Activated CD4-positive, alpha-beta T cell treated with anti-CD3 and anti-CD28 coated beads for 36 hours (primary cell): ENCODE measurements at regions not wholly inside any gene's neighbourhood (a gene's known extent, or its start where the extent isn't known, plus 50 kb on each side); places are given as distances from the start of the nearest gene placed in this dataset.
"Not testable (repeated sequence)": the region's sequence is repeated elsewhere in the genome, so short reads cannot be mapped to it uniquely, and the experiment has no call there.

ENCODE experiments used
- ATAC-seq: fragments of 200-7000 bp; cut with Tn5 transposase; one replicate; pipeline ENCODE4 v1.10.0; 2021; ENCODE audit warnings: mild to moderate bottlenecking, moderate library complexity
- CTCF ChIA-PET: fragments of 350-600 bp; sonication (Branson Sonifier 250); formaldehyde crosslinking; loops from one replicate; lab custom pipeline; 2021; ENCODE audit warnings: antibody characterized with exemption; lab: Charles Lee
- POLR2A ChIA-PET: fragments of 350-600 bp; sonication (Branson Sonifier 250); formaldehyde crosslinking; loops from one replicate; lab custom pipeline; 2021; ENCODE audit warnings: antibody characterized with exemption, inconsistent platforms; lab: Charles Lee
- DNase-seq: peaks from one replicate; pipeline ENCODE4 v3.0.0-alpha.2; 2020
- H3K27ac Mint-ChIP-seq: one replicate; pipeline ENCODE4 v1.8.0; 2021; ENCODE audit warnings: mixed read lengths
- H3K27me3 Mint-ChIP-seq: one replicate; pipeline ENCODE4 v1.8.0; 2021; ENCODE audit warnings: mixed read lengths
- H3K36me3 Mint-ChIP-seq: one replicate; pipeline ENCODE4 v1.8.0; 2021; ENCODE audit warnings: low read depth, mixed read lengths
- H3K4me1 Mint-ChIP-seq: one replicate; pipeline ENCODE4 v1.8.0; 2021; ENCODE audit warnings: mixed read lengths
- H3K4me3 Mint-ChIP-seq: one replicate; pipeline ENCODE4 v1.8.0; 2021; ENCODE audit warnings: mild to moderate bottlenecking, moderate library complexity, mixed read lengths
- H3K9me3 Mint-ChIP-seq: one replicate; pipeline ENCODE4 v1.8.0; 2021; ENCODE audit warnings: low read depth, mixed read lengths
- intact Hi-C, 2 experiments: fragments of 100-400 bp; cut with DNase I in 1 of 2; cut with micrococcal nuclease in 1 of 2; formaldehyde crosslinking; loops; one replicate each; pipeline versions ENCODE4 v1.14.2 to v1.15.1; 2022 to 2024; cut with DNase I, micrococcal nuclease

GRCh38 chr9:135173066-135173465 lies 85.6 kb downstream of the OLFM1 start:
- intact Hi-C loops, result no loop called here
- CTCF ChIA-PET, result interaction anchor here (0.7 kb wide), 1 partner anchor 173 kb away, joined by 3 read pairs; no protein-coding TSS in a partner anchor
- no peaks in the 10 kb centered on the region for H3K36me3 Mint-ChIP-seq
- ATAC-seq (no peak), DNase-seq (no peak)
- H3K4me3 Mint-ChIP-seq, result no peak overlapping the region
- no peaks in the 10 kb centered on the region for H3K27me3 Mint-ChIP-seq
- H3K9me3 Mint-ChIP-seq, result no peaks in the 10 kb centered on the region
- POLR2A ChIA-PET, result interaction anchor here (0.6 kb wide), 1 partner anchor 834 kb away, joined by 4 read pairs; no protein-coding TSS in a partner anchor
- no peaks in the 10 kb centered on the region for H3K4me1 Mint-ChIP-seq
- H3K27ac Mint-ChIP-seq, result no peak overlapping the region

DNA sequence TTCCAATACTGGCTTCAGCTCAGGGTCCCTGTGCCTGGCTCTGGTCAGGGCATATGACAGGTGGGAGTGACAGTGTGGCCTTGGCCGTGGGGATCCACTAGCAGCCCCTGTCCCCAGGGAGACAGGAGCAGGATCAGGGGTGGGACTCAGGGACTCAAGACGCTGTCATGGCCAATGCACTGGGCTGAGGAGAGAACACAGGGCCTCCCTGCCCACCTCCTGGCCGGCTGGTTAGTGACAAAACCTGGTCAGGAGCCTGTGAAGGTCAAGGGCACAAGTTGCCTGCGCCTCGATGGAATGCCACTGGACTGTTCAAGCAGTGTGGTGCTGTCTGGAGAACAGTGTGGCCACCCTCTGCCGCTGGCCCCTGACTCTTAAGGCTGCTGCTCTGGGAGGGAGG lies 86.8 kb downstream of the OLFM1 start:
- DNase-seq (no peak), ATAC-seq (no peak)
- no peaks in the 10 kb centered on the region for H3K9me3 Mint-ChIP-seq
- no peak overlapping the region for H3K4me3 Mint-ChIP-seq
- POLR2A ChIA-PET, result no interaction called here
- CTCF ChIA-PET, result no interaction called here
- H3K27me3 Mint-ChIP-seq, result no peaks in the 10 kb centered on the region
- no peaks in the 10 kb centered on the region for H3K36me3 Mint-ChIP-seq
- no peak overlapping the region for H3K27ac Mint-ChIP-seq
- H3K4me1 Mint-ChIP-seq, result no peaks in the 10 kb centered on the region
- intact Hi-C loops, result no loop called here

- POLR2A ChIA-PET, result no interaction called here
- intact Hi-C loops, result no loop called here
- Mint-ChIP-seq H3K36me3 (no peaks in the 10 kb centered on the region), H3K4me3 (no peak overlapping the region), H3K9me3 (no peaks in the 10 kb centered on the region), H3K4me1 (no peaks in the 10 kb centered on the region), H3K27me3 (no peaks in the 10 kb centered on the region), H3K27ac (no peak overlapping the region)
- CTCF ChIA-PET, result no interaction called here
- DNase-seq (no peak), ATAC-seq (no peak)
Observed at GRCh38 chr9:135174981-135175380, 87.5 kb downstream of the OLFM1 start.

GRCh38 chr9:135176284-135176683 lies 88.8 kb downstream of the OLFM1 start:
- no peaks in the 10 kb centered on the region for H3K9me3 Mint-ChIP-seq
- no peaks in the 10 kb centered on the region for H3K4me1 Mint-ChIP-seq
- DNase-seq, result no peak
- H3K27me3 Mint-ChIP-seq, result no peaks in the 10 kb centered on the region
- H3K36me3 Mint-ChIP-seq, result no peaks in the 10 kb centered on the region
- intact Hi-C loops, result no loop called here
- ChIA-PET CTCF (no interaction called here), POLR2A (no interaction called here)
- H3K4me3 Mint-ChIP-seq, result no peak overlapping the region
- ATAC-seq, result no peak
- no peak overlapping the region for H3K27ac Mint-ChIP-seq

GRCh38 chr9:135177562-135177961 lies 90.1 kb downstream of the OLFM1 start:
- ATAC-seq, H3K9me3 Mint-ChIP-seq, intact Hi-C loops, H3K27ac Mint-ChIP-seq, POLR2A ChIA-PET, H3K4me3 Mint-ChIP-seq, CTCF ChIA-PET, DNase-seq, H3K27me3 Mint-ChIP-seq, H3K36me3 Mint-ChIP-seq, H3K4me1 Mint-ChIP-seq: not testable (repeated sequence)

- Mint-ChIP-seq H3K36me3 (no peaks in the 10 kb centered on the region), H3K27ac (no peak overlapping the region), H3K4me3 (no peak overlapping the region), H3K9me3 (no peaks in the 10 kb centered on the region), H3K27me3 (no peaks in the 10 kb centered on the region), H3K4me1 (no peaks in the 10 kb centered on the region)
- ChIA-PET POLR2A (no interaction called here), CTCF (interaction anchor here (0.6 kb wide), 1 partner anchor 397 kb away, joined by 4 read pairs; no protein-coding TSS in a partner anchor)
- intact Hi-C loops, result no loop called here
- ATAC-seq, result no peak
- DNase-seq, result no peak
Observed at GRCh38 chr9:135178498-135178897, 91.0 kb downstream of the OLFM1 start.

- ChIA-PET POLR2A (no interaction called here), CTCF (interaction anchor here (0.6 kb wide), 1 partner anchor 397 kb away, joined by 4 read pairs; no protein-coding TSS in a partner anchor)
- Mint-ChIP-seq H3K36me3 (no peaks in the 10 kb centered on the region), H3K4me3 (no peak overlapping the region), H3K27me3 (no peaks in the 10 kb centered on the region), H3K4me1 (no peaks in the 10 kb centered on the region), H3K27ac (no peak overlapping the region), H3K9me3 (no peaks in the 10 kb centered on the region)
- intact Hi-C loops, result no loop called here
- no peak for ATAC-seq
- DNase-seq, result no peak
Observed at GRCh38 chr9:135179041-135179440, 91.6 kb downstream of the OLFM1 start.

DNA sequence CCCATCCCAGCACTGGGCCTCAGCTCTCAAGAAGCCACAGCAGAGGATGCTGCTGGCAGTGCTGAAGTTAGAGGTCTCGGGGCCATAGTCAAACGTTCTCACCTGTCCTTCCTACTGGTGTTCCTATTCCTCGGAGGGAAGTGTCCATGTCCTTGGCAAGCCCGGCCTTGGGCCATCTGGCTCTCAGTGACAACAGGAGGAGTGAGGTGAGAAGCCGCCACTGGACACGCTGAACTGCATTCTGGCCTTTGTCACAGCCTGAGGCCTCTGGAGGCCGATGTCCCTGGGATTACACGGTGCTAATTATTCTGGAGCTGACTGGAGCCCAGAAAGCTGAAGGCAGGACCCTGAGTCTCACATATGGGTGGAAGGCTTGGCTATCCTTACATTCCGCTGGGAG lies 92.5 kb downstream of the OLFM1 start:
- no peaks in the 10 kb centered on the region for H3K9me3 Mint-ChIP-seq
- intact Hi-C loops, result no loop called here
- no peaks in the 10 kb centered on the region for H3K27me3 Mint-ChIP-seq
- ATAC-seq (no peak), DNase-seq (no peak)
- no peaks in the 10 kb centered on the region for H3K4me1 Mint-ChIP-seq
- ChIA-PET POLR2A (no interaction called here), CTCF (no interaction called here)
- no peak overlapping the region for H3K4me3 Mint-ChIP-seq
- no peak overlapping the region for H3K27ac Mint-ChIP-seq
- no peaks in the 10 kb centered on the region for H3K36me3 Mint-ChIP-seq

DNA sequence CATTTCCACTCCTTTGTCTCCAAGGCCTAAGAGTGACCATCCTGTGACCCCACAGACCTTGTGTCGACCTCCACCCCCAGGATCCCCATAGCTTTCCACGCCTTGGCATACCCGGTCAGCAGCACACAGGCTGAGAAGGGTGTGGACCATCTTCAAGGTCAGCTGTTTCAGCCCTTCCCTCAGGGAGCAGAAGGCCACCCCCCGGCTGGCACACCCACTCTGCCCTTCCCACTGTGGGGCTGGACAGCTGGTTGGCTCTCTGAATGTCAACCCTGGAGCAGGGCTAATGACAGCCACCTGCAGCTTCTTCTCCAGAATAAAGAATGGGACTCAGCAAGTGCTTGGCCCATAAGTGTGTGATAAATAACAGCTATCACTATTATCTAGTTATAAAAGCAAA lies 93.1 kb downstream of the OLFM1 start:
- Mint-ChIP-seq H3K27ac (no peak overlapping the region), H3K4me1 (no peaks in the 10 kb centered on the region), H3K4me3 (no peak overlapping the region), H3K36me3 (no peaks in the 10 kb centered on the region), H3K27me3 (no peaks in the 10 kb centered on the region), H3K9me3 (no peaks in the 10 kb centered on the region)
- no peak for DNase-seq
- ChIA-PET CTCF (no interaction called here), POLR2A (no interaction called here)
- no peak for ATAC-seq
- intact Hi-C loops, result no loop called here

GRCh38 chr9:135181336-135181735 lies 93.9 kb downstream of the OLFM1 start:
- no peak overlapping the region for H3K27ac Mint-ChIP-seq
- no peaks in the 10 kb centered on the region for H3K27me3 Mint-ChIP-seq
- no peak overlapping the region for H3K4me3 Mint-ChIP-seq
- ATAC-seq, result no peak
- DNase-seq, result no peak
- H3K4me1 Mint-ChIP-seq, result no peaks in the 10 kb centered on the region
- CTCF ChIA-PET, result no interaction called here
- intact Hi-C loops, result no loop called here
- POLR2A ChIA-PET, result no interaction called here
- H3K9me3 Mint-ChIP-seq, result no peaks in the 10 kb centered on the region
- H3K36me3 Mint-ChIP-seq, result no peaks in the 10 kb centered on the region

DNA sequence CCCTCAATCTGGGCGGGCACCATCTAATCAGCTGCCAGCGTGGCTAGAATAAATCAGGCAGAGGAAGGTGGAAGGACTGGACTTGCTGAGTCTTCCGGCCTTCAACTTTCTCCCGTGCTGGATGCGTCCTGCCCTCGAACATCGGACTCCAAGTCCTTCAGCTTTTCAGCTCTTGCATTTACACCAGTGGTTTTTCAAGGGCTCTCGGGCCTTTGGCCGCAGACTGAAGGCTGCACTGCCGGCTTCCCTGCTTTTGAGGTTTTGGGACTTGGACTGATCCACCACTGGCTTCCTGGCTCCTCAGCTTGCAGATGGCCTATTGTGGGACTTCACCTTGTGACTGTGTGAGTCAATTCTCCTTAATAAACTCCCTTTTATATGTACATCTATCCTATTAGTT lies 94.4 kb downstream of the OLFM1 start:
- POLR2A ChIA-PET, H3K27ac Mint-ChIP-seq, ATAC-seq, intact Hi-C loops, H3K27me3 Mint-ChIP-seq, DNase-seq, H3K4me3 Mint-ChIP-seq, H3K9me3 Mint-ChIP-seq, H3K4me1 Mint-ChIP-seq, CTCF ChIA-PET, H3K36me3 Mint-ChIP-seq: not testable (repeated sequence)

- ATAC-seq (no peak), DNase-seq (no peak)
- H3K36me3 Mint-ChIP-seq, result no peaks in the 10 kb centered on the region
- intact Hi-C loops, result no loop called here
- H3K4me3 Mint-ChIP-seq, result no peak overlapping the region
- POLR2A ChIA-PET, result no interaction called here
- H3K4me1 Mint-ChIP-seq, result no peaks in the 10 kb centered on the region
- CTCF ChIA-PET, result no interaction called here
- no peak overlapping the region for H3K27ac Mint-ChIP-seq
- H3K27me3 Mint-ChIP-seq, result no peaks in the 10 kb centered on the region
- no peaks in the 10 kb centered on the region for H3K9me3 Mint-ChIP-seq
Observed at GRCh38 chr9:135183069-135183468, 95.6 kb downstream of the OLFM1 start.
